Motor neuron (in vitro differentiated cells): ENCODE measurements at regions not wholly inside any gene's neighbourhood (a gene's known extent, or its start where the extent isn't known, plus 50 kb on each side); places are given as distances from the start of the nearest gene placed in this dataset.

ENCODE experiments used
- ATAC-seq, 8 experiments: fragments of 200-7000 bp; cut with Tn5 transposase; replicated peaks in 6 of 8; 2 replicates each; pipeline ENCODE4 v1.8.0; 2021; ENCODE audit warnings: mild to moderate bottlenecking in 8 of 8, moderate library complexity in 8 of 8
- H3K27ac ChIP-seq, 2 donors: fragments of 250-450 bp; sonication (Bioruptor Pico); 2 replicates each; pipeline ENCODE4 v1.9.0; 2021; ENCODE audit warnings: antibody characterized with exemption in 2 of 2, mild to moderate bottlenecking in 2 of 2, moderate library complexity in 1 of 2
- H3K4me1 ChIP-seq, 2 donors: fragments of 250-450 bp; sonication (Bioruptor Pico); replicated peaks in 1 of 2; 2 replicates each; pipeline ENCODE4 v1.6.1; 2021; ENCODE audit warnings: antibody characterized with exemption in 2 of 2, mild to moderate bottlenecking in 2 of 2, moderate library complexity in 1 of 2
- H3K4me3 ChIP-seq, 5 donors: fragments of 250-450 bp; sonication (Bioruptor Pico); 2 replicates each; pipeline ENCODE4 v1.9.0; 2021; ENCODE audit warnings: antibody characterized with exemption in 5 of 5, mild to moderate bottlenecking in 5 of 5, moderate library complexity in 4 of 5
- WGBS, 10 experiments: fragments of 450-650 bp; shearing (Covaris generic); methylation state at CpG; one replicate each; pipeline ENCODE4 v1.0.0; 2022; 5-methylcytosine and 5-hydroxymethylcytosine counted together
- in situ Hi-C, 9 experiments: fragments of 400-800 bp; cut with MboI; loops; one replicate each; pipeline ENCODE4 v1.15.0; 2021; ENCODE audit warnings: low sequenced_read_pairs in 9 of 9, low pct_unique_long_range_greater_than_20kb in 2 of 9; ENCODE audit not compliant: unreplicated experiment in 9 of 9

DNA sequence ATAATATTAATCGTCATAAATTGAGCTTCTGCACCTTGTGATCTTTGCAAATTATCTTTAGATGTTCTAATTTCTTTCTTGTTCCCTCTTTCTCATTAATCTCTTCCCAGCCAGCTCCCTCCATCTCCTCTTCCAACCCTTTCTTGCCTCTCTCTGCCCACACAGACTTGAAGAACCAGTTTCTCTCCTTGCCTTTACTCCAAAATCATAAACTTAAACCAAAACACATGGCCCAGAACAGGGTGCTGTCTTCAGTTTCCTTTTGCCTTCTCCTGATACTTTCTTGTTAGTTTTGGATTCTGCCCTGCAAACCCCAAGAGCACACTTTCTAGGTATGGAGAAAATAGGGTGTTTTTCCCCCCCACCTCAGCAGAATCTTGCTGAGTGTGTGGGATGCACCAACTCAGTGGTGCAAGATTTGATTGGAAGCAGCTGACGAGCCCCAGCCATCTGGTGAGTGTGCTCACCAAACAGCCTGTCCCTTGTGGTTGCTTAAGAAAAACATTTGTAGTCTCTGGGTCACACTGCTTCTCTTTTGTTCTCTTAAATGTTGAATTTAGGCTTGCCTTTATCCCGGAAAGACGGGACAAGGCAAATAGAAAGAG lies 175.8 kb upstream of the MAF start:
- Histone ChIP-seq H3K27ac (no peak overlapping the region), H3K4me3 (no peak overlapping the region), H3K4me1 (no peaks in the 10 kb centered on the region)
- 0 to 100% (median 63%) methylated on average over 1 to 4 of the region's 4 CpGs; no CpG with 5 or more reads in 1 of the 10 experiments for WGBS, 10 experiments
- in situ Hi-C loops, result no loop called here
- ATAC-seq, result peak in 4 of 8 experiments; percentile 42 to 86 (median 53)

DNA sequence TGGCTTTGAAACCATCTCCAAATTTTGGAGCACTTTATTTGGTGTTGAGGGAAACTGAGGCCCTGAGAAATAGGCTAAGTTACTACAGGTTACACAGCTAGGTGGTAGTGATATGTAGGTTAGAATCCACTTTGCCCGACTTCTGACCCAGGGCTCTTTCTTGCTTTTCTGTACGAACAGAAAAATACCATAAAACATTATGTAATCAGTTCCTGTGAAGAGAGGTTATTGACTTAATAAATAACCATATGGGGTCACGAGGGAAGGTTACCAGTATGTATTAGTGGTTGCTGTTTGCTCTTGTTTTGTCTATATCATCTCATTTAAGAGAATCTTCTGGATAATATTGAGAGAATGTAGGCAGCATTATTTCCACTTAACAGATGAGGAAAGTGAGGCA lies 172.2 kb upstream of the MAF start:
- in situ Hi-C loops, result no loop called here

DNA sequence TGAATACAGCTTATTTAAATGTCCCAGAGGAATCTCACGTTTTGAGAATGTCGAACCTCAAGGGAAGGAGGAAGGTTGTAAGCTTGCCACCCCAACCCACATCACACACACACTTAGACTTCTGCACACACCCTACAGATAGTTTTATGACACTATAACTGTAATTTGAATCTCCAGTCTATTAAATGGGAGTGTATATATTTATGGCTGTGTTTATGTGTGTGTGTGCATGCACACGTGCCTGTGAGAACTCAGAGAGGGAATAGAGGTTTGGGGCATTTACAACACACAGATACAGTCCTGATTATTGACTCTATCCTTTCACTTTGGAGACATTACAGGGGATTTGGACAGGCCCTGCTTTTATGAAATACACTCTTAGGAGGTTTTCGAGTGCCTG lies 171.5 kb upstream of the MAF start:
- ATAC-seq, result no peak
- H3K27ac ChIP-seq, result no peak overlapping the region
- H3K4me1 ChIP-seq, result peaks cover 0 to 14% of the 10 kb centered on the region in 2 donors
- in situ Hi-C loops, result no loop called here
- no peak overlapping the region for H3K4me3 ChIP-seq
- 20 to 100% (median 60%) methylated on average over 1 to 4 of the region's 4 CpGs; no CpG with 5 or more reads in 3 of the 10 experiments for WGBS, 10 experiments

More for the DNA sequence above, 172.2 kb upstream of the MAF start:
- 30 to 95% (median 80%) methylated on average over 1 to 3 of the region's 3 CpGs; no CpG with 5 or more reads in 1 of the 10 experiments for WGBS, 10 experiments
- Histone ChIP-seq H3K4me3 (no peak overlapping the region), H3K4me1 (peaks cover 0 to 14% of the 10 kb centered on the region in 2 donors), H3K27ac (no peak overlapping the region)
- ATAC-seq, result no peak

DNA sequence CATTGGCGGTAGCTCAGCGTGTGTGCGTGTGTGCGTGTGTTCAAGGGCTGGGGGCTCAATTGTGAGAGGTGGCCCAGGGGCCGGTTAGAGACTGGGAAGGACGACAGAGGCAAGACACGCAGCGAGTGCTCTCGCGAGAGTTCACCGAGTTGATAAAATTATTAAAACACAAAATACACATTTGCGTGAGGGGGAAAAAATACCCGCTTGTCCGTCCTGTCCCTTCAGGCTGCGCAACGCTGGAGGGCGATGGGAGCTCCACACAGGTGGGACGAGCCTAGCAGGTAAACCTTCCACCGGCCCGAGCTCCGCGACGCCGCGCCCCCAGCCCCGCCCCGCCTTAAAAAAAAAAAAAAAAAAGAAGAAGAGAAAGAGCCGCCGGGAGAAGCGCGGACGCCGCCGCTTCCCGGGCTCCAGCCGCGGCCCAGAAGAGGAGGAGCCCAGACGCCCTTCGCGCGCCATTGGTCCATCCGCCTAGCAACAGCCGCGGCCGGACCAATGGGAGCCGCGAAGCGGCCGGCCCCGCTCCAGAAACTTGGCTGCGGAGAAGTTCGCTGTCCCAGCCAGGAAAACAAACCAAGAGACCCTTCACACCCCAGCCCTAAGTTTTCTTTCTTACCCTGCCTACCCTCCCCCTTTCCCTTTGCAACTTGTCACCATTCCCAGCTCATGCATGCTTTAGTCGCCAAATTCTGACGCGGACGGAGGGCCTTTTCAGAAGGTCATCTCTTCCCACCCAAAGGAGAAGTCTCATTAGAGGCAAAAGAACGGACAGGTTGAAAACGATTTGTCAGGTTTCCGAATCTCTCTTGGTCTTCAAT lies 169.9 kb upstream of the MAF start:
- H3K27ac ChIP-seq, result peak overlapping the region in 1 of 2 donors; percentile 55
- in situ Hi-C loops, result no loop called here
- 2 to 19% (median 4%) methylated on average over 3 to 14 of the region's 59 CpGs; no CpG with 5 or more reads in 1 of the 10 experiments for WGBS, 10 experiments
- H3K4me3 ChIP-seq, result peak overlapping the region; percentile 57 to 84 (median 73)
- peak; percentile 94 to 100 (median 99) for ATAC-seq
- H3K4me1 ChIP-seq, result peaks cover 0 to 14% of the 10 kb centered on the region in 2 donors

DNA sequence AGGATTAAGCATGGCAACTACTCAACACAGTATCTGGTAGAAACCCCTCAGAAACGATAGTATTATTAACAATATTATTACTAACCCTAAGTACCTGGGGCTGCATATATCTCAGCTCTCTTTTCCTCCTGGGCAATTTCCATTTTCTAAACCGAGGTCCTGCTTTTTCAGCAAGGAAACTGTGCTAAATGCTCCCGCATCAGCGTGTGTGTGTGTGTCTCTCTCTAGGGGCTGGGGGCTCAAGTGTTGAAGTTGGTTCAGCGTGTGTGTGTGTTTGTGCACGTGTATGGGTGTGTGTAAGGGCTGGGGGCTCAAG lies 169.3 kb upstream of the MAF start:
- Histone ChIP-seq H3K27ac (no peak overlapping the region), H3K4me1 (peaks cover 0 to 15% of the 10 kb centered on the region in 2 donors), H3K4me3 (peak overlapping the region; percentile 57 to 84 (median 73))
- WGBS, 10 experiments, result 20 to 57% (median 50%) methylated on average over 1 of the region's 6 CpGs; no CpG with 5 or more reads in 7 of the 10 experiments
- in situ Hi-C loops, result no loop called here
- no peak for ATAC-seq

DNA sequence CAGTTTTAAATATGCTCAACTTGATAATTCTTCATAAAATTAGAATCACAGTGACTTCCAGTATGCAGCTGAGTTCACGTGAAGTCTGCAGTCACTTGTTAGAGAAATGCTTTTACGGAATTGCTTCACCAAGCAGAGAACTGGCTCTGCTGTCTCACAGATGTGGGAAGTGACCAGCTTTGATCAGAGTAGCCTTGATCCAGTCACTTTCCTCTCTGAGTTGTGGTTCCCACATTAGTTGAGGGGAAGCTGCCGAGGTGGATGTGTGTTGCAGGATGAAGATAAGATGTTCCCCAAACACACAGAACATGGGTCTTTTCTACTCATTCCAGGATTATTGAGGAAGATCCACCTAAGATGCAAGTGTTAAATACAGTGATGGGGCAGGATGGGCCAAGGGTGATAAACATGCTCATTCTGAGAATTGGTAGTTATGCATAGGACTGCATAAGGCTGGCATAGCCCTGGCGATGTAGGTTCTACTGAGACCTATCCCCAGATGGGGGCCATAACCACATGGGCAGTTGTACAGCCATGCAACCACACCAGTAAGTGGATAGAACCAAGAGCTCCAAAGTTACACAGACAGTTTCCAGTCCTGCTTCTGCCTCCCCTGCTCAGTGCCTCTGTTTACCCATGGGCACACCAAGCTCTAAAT lies 168.9 kb upstream of the MAF start:
- Histone ChIP-seq H3K4me3 (no peak overlapping the region), H3K4me1 (peaks cover 0 to 19% of the 10 kb centered on the region in 2 donors), H3K27ac (no peak overlapping the region)
- in situ Hi-C loops, result no loop called here
- ATAC-seq, result no peak
- WGBS, 10 experiments, result 17 to 100% (median 90%) methylated on average over 1 to 4 of the region's 4 CpGs; no CpG with 5 or more reads in 3 of the 10 experiments

DNA sequence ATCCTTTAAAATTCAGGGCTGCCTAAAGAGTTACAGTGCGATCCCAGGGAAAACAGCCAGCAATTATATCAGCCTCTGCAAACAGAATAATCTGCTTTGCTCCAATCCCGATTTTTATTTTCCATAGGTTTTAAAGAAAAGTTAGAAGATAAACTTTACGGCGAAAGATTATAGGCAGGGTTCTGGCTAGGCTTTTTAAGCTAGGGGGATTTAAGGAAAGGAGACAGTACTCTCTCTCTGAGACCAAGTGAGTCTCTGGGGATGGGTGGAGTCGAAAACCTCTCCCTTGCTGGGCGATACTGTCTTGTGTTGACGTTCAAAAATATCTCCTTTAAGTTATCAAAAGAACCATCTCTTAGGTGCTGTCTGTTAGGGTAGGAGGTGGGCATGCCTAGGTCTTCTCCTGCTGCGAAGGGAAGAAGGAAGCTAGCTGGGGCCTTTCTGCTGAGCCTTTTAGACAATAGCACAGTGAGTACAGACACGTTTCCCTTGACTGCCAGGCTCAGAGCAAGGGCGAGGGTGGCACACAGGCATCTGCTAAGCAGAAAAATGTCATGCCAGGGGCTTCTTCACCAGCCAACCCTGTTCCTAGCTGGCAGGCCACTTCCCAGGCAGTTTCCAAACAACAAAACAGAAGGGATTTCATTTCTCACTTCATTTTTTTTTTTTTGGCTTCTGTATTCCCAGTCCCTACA lies 167.9 kb upstream of the MAF start:
- Histone ChIP-seq H3K4me3 (no peak overlapping the region), H3K4me1 (peaks cover 0 to 19% of the 10 kb centered on the region in 2 donors), H3K27ac (no peak overlapping the region)
- in situ Hi-C loops, result no loop called here
- peak in 3 of 8 experiments; percentile 2 to 22 (median 17) for ATAC-seq
- WGBS, 10 experiments, result 2 to 86% (median 67%) methylated on average over 3 to 8 of the region's 10 CpGs; no CpG with 5 or more reads in 1 of the 10 experiments

DNA sequence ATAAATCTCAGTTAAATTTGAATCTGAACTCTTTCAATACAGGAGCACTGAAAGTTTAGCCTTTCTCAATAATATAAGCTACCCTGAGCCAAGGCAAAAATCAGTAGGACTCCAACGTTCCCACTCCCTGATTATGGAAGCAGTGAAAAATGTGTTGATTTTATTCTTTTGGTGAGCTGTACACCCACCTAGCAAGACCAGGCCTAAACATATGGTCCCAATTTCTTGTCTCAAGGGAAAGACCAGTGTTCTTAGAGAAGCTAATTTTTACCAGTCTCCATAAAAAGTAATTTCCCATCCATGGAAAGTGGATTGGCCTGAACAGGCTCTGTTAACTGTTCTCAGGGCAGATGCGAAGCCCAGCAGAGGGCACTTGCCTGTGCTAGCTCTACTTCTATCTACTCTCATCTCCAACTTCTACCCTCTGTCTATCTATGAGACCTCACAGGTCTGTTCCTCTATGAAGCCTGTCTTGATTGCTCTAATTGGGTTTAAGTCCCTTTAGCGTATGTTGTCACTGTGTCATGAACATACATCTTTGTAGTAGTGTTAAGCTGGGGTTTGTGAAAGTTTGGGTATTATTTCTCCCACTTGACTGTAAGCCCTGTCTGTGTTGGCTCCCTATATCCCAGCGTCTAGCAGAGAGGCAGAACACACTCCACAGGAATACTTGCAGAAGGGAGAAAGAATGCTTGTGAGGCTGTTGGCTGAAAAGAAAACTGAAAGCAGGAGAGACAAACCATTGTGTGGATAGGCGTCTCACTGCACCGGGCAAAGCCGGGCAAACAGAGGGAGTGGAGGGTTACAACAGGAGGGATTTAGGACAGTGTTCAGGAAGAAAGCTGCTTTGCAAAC lies 167.1 kb upstream of the MAF start:
- Histone ChIP-seq H3K4me1 (peaks cover 0 to 19% of the 10 kb centered on the region in 2 donors), H3K27ac (no peak overlapping the region), H3K4me3 (no peak overlapping the region)
- WGBS, 10 experiments, result 28 to 80% (median 66%) methylated on average over 1 to 7 of the region's 7 CpGs; no CpG with 5 or more reads in 2 of the 10 experiments
- ATAC-seq, result peak in 5 of 8 experiments; percentile 3 to 46 (median 34)
- in situ Hi-C loops, result no loop called here

DNA sequence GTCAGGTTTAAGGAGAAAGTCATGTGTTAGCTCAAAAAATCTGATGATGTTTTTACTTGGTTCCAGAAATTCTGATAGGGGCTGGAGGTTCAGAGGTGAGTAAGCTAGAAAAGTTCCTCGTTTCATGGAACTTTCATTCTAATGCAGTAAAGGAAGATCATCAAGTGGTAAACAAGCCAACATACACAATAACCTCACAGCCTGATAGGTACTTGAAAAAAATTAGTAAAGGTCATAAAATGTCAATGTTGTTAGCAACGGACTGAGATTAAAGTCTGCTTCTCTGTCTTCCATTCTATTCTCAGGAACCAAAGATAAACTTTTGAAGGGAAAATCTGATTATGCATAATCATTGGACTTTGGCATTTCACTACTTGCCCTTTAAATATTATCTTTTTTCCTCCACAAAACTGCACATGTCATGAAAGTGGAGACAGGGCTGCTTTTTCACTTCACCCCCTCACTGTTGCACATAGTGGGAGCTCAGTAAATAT lies 165.4 kb upstream of the MAF start:
- in situ Hi-C loops, result no loop called here
- ATAC-seq, result no peak
- 25 to 89% (median 82%) methylated on average over 1 to 2 of the region's 2 CpGs; no CpG with 5 or more reads in 2 of the 10 experiments for WGBS, 10 experiments
- Histone ChIP-seq H3K4me3 (no peak overlapping the region), H3K4me1 (peaks cover 0 to 17% of the 10 kb centered on the region in 2 donors), H3K27ac (no peak overlapping the region)

DNA sequence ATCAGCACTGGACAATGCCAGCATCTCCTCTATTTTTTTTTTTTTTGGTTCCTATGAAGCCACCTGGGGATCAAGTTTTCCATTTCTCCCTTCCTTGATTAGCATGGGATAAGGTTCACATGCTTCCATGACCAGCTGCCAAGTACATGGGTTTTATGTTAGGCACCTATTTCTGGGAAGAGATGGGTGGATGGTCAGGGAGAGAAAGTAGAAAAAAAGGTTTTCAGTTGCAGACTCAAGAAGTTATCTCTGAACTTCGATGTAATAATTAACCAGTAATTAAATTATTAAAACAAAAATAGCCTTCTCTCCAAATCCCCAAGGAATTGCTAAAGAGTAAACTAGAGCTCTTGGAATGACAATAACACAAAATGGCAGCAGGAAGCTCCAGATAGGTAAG lies 164.9 kb upstream of the MAF start:
- in situ Hi-C loops, result no loop called here
- WGBS, 10 experiments, result 20 to 88% (median 71%) methylated on average over 1 of the region's 1 CpG; no CpG with 5 or more reads in 1 of the 10 experiments
- no peak for ATAC-seq
- no peak overlapping the region for H3K27ac ChIP-seq
- peaks cover 0 to 16% of the 10 kb centered on the region in 2 donors for H3K4me1 ChIP-seq
- no peak overlapping the region for H3K4me3 ChIP-seq

DNA sequence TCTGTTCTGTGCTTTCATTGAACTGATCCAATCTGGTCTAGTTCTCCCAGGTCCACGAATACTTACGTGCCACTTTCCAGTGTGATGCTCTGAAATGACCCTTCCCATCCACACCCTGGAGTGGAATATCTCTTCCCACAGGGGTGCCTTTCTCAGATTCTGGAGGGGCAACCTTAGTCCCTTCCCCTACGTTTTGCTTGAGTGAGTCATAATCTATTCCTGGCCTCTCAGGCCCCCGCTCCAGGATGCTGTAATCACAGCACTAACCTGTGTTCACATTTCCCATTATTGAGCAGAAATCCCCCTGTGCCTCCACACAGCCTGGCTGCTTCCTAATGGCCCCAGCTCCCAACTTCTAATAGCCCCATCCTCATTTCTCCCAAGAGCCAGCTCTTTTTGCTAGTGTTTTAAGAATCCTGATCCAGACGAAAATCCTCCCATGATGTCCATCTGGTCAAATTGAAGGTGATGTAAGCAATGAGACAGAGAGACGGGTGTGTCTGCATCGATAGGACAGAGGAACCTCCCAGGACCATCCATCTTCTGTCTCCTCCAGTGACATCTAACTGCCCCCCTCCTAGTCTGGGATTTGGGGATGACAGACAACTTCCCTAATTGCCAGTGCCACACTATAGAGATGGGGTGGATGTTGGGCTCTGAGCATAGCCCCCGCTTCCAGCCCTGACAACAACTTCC lies 164.0 kb upstream of the MAF start:
- Histone ChIP-seq H3K4me1 (peaks cover 0 to 16% of the 10 kb centered on the region in 2 donors), H3K27ac (no peak overlapping the region), H3K4me3 (no peak overlapping the region)
- in situ Hi-C loops, result no loop called here
- 0 to 100% (median 70%) methylated on average over 1 to 5 of the region's 8 CpGs; no CpG with 5 or more reads in 2 of the 10 experiments for WGBS, 10 experiments
- peak in 5 of 8 experiments; percentile 70 to 88 (median 77) for ATAC-seq
